ENCODE measurements at regions not wholly inside any gene's neighbourhood (a gene's known extent, or its start where the extent isn't known, plus 50 kb on each side); places are given as distances from the start of the nearest gene placed in this dataset.

DNA sequence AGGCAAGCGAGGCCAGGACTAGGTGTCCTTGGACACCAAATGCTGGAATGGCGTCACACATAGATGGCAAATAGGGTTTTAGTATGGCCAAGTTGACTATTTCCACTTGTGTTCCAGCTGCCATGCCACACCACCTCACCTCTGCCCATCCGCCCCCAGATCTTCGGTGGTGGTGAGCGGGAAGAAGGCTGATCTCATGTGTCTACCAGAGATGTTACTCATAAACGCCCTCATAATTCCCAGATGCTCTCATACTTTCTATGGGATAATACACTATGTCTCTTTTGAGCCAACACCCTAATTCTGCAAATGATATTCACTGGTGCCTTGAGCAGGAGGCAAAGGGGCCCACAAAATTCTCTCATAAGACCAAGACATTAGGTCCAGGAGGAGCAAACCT, 281.1 kb upstream of the FN1 start:
- TF ChIP-seq, protein P1, sequence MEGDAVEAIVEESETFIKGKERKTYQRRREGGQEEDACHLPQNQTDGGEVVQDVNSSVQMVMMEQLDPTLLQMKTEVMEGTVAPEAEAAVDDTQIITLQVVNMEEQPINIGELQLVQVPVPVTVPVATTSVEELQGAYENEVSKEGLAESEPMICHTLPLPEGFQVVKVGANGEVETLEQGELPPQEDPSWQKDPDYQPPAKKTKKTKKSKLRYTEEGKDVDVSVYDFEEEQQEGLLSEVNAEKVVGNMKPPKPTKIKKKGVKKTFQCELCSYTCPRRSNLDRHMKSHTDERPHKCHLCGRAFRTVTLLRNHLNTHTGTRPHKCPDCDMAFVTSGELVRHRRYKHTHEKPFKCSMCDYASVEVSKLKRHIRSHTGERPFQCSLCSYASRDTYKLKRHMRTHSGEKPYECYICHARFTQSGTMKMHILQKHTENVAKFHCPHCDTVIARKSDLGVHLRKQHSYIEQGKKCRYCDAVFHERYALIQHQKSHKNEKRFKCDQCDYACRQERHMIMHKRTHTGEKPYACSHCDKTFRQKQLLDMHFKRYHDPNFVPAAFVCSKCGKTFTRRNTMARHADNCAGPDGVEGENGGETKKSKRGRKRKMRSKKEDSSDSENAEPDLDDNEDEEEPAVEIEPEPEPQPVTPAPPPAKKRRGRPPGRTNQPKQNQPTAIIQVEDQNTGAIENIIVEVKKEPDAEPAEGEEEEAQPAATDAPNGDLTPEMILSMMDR (IDR thresholded peaks at IDR 0.05), result no peak
- TF ChIP-seq POLR2AphosphoS5 (IDR thresholded peaks at IDR 0.05; ENCODE audit: low read depth, low read length) (no peak), TCF7L2 (IDR thresholded peaks at IDR 0.05; ENCODE audit: low read depth, low read length) (no peak)
- TF ChIP-seq, protein P2, sequence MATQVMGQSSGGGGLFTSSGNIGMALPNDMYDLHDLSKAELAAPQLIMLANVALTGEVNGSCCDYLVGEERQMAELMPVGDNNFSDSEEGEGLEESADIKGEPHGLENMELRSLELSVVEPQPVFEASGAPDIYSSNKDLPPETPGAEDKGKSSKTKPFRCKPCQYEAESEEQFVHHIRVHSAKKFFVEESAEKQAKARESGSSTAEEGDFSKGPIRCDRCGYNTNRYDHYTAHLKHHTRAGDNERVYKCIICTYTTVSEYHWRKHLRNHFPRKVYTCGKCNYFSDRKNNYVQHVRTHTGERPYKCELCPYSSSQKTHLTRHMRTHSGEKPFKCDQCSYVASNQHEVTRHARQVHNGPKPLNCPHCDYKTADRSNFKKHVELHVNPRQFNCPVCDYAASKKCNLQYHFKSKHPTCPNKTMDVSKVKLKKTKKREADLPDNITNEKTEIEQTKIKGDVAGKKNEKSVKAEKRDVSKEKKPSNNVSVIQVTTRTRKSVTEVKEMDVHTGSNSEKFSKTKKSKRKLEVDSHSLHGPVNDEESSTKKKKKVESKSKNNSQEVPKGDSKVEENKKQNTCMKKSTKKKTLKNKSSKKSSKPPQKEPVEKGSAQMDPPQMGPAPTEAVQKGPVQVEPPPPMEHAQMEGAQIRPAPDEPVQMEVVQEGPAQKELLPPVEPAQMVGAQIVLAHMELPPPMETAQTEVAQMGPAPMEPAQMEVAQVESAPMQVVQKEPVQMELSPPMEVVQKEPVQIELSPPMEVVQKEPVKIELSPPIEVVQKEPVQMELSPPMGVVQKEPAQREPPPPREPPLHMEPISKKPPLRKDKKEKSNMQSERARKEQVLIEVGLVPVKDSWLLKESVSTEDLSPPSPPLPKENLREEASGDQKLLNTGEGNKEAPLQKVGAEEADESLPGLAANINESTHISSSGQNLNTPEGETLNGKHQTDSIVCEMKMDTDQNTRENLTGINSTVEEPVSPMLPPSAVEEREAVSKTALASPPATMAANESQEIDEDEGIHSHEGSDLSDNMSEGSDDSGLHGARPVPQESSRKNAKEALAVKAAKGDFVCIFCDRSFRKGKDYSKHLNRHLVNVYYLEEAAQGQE (IDR thresholded peaks at IDR 0.05; ENCODE audit: insufficient read depth in 1 of 2, low read depth in 2 of 2, low read length in 1 of 2), result no peak
